ENCODE measurements at regions not wholly inside any gene's neighbourhood (a gene's known extent, or its start where the extent isn't known, plus 50 kb on each side); places are given as distances from the start of the nearest gene placed in this dataset.

- no peaks in the 10 kb centered on the region for H3K79me2 ChIP-seq (ENCODE audit: insufficient read depth, low read depth)
- no peaks in the 10 kb centered on the region for H4K20me1 ChIP-seq (ENCODE audit: insufficient read depth)
- H2AFZ ChIP-seq (ENCODE audit: low read depth) = no peak overlapping the region
- no peaks in the 10 kb centered on the region for H3K4me1 ChIP-seq (ENCODE audit: low read depth, poor library complexity, severe bottlenecking)
- H3K9ac ChIP-seq = no peak overlapping the region
- no peak overlapping the region for H3K4me2 ChIP-seq
- TF ChIP-seq, protein P1, sequence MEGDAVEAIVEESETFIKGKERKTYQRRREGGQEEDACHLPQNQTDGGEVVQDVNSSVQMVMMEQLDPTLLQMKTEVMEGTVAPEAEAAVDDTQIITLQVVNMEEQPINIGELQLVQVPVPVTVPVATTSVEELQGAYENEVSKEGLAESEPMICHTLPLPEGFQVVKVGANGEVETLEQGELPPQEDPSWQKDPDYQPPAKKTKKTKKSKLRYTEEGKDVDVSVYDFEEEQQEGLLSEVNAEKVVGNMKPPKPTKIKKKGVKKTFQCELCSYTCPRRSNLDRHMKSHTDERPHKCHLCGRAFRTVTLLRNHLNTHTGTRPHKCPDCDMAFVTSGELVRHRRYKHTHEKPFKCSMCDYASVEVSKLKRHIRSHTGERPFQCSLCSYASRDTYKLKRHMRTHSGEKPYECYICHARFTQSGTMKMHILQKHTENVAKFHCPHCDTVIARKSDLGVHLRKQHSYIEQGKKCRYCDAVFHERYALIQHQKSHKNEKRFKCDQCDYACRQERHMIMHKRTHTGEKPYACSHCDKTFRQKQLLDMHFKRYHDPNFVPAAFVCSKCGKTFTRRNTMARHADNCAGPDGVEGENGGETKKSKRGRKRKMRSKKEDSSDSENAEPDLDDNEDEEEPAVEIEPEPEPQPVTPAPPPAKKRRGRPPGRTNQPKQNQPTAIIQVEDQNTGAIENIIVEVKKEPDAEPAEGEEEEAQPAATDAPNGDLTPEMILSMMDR (conservative IDR thresholded peaks at IDR 0.05; ENCODE audit: low read depth, low read length) = no peak
- no peak overlapping the region for H3K4me3 ChIP-seq (IDR thresholded peaks at IDR 0.05; ENCODE audit: insufficient read depth, low read depth, low read length)
- H3K36me3 ChIP-seq (ENCODE audit: insufficient read depth) = no peaks in the 10 kb centered on the region
- no peaks in the 10 kb centered on the region for H3K27me3 ChIP-seq (ENCODE audit: insufficient read depth, low read depth)
- no peak overlapping the region for H3K27ac ChIP-seq
Measured at GRCh38 chr3:29152379-29152778, 128.5 kb upstream of the RBMS3 start.

- TF ChIP-seq, protein P1 (conservative IDR thresholded peaks at IDR 0.05; ENCODE audit: low read depth, low read length) = no peak
- H2AFZ ChIP-seq (ENCODE audit: low read depth) = no peak overlapping the region
- H3K27me3 ChIP-seq (ENCODE audit: insufficient read depth, low read depth) = no peaks in the 10 kb centered on the region
- H3K9ac ChIP-seq = no peak overlapping the region
- H3K4me2 ChIP-seq = no peak overlapping the region
- no peaks in the 10 kb centered on the region for H3K4me1 ChIP-seq (ENCODE audit: low read depth, poor library complexity, severe bottlenecking)
- no peaks in the 10 kb centered on the region for H3K79me2 ChIP-seq (ENCODE audit: insufficient read depth, low read depth)
- no peak overlapping the region for H3K27ac ChIP-seq
- H3K4me3 ChIP-seq (IDR thresholded peaks at IDR 0.05; ENCODE audit: insufficient read depth, low read depth, low read length) = no peak overlapping the region
- H4K20me1 ChIP-seq (ENCODE audit: insufficient read depth) = no peaks in the 10 kb centered on the region
- H3K36me3 ChIP-seq (ENCODE audit: insufficient read depth) = no peaks in the 10 kb centered on the region
Measured at GRCh38 chr3:29153811-29154210, 127.1 kb upstream of the RBMS3 start.

- Histone ChIP-seq H3K79me2 (ENCODE audit: insufficient read depth, low read depth) (no peaks in the 10 kb centered on the region), H3K4me1 (ENCODE audit: low read depth, poor library complexity, severe bottlenecking) (no peaks in the 10 kb centered on the region), H3K9ac (no peak overlapping the region), H3K36me3 (ENCODE audit: insufficient read depth) (no peaks in the 10 kb centered on the region), H4K20me1 (ENCODE audit: insufficient read depth) (no peaks in the 10 kb centered on the region), H3K4me2 (no peak overlapping the region), H3K27me3 (ENCODE audit: insufficient read depth, low read depth) (no peaks in the 10 kb centered on the region), H3K27ac (no peak overlapping the region), H2AFZ (ENCODE audit: low read depth) (no peak overlapping the region), H3K4me3 (IDR thresholded peaks at IDR 0.05; ENCODE audit: insufficient read depth, low read depth, low read length) (no peak overlapping the region)
- TF ChIP-seq, protein P1 (conservative IDR thresholded peaks at IDR 0.05; ENCODE audit: low read depth, low read length) = no peak
Measured at GRCh38 chr3:29156086-29156715, 124.7 kb upstream of the RBMS3 start.

GRCh38 chr3:29164825-29165224, 116.0 kb upstream of the RBMS3 start:
- Histone ChIP-seq H4K20me1 (ENCODE audit: insufficient read depth) (no peaks in the 10 kb centered on the region), H3K27ac (no peak overlapping the region), H3K27me3 (ENCODE audit: insufficient read depth, low read depth) (no peaks in the 10 kb centered on the region), H3K36me3 (ENCODE audit: insufficient read depth) (no peaks in the 10 kb centered on the region), H2AFZ (ENCODE audit: low read depth) (no peak overlapping the region), H3K9ac (no peak overlapping the region), H3K4me3 (IDR thresholded peaks at IDR 0.05; ENCODE audit: insufficient read depth, low read depth, low read length) (no peak overlapping the region), H3K79me2 (ENCODE audit: insufficient read depth, low read depth) (no peaks in the 10 kb centered on the region), H3K4me1 (ENCODE audit: low read depth, poor library complexity, severe bottlenecking) (no peaks in the 10 kb centered on the region), H3K4me2 (no peak overlapping the region)
- TF ChIP-seq, protein P1 (conservative IDR thresholded peaks at IDR 0.05; ENCODE audit: low read depth, low read length) = no peak
